ENCODE measurements at regions not wholly inside any gene's neighbourhood (a gene's known extent, or its start where the extent isn't known, plus 50 kb on each side); places are given as distances from the start of the nearest gene placed in this dataset.

DNA sequence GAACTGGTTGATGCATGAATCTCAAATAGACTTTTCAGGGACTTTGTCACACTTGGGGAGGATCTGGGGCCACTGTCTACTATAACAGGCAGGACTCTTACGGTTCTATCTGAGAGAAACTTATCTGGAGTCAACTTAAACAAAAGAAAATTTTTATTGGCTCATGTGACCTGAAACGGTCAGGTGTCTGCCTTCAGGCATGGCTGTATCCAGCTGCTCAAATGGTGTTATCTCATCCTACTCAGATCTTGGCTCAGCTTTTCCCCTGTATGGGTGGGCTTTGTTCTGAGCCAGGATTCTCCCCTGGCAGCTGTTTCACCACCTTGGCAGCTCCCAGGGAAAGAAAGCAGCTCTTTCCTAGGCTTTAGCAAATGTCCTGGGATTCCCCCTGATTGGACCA lies 183.2 kb upstream of the MYL2 start:
- TF ChIP-seq TAF1 (IDR thresholded peaks at IDR 0.05; ENCODE audit: low read depth, low read length) = no peak
- TF ChIP-seq POLR2A (IDR thresholded peaks at IDR 0.05; ENCODE audit: control extremely low read depth in 1 of 2, low read depth in 2 of 2, low read length in 2 of 2) = no peak
